GM19328 (cell line): ENCODE measurements at regions not wholly inside any gene's neighbourhood (a gene's known extent, or its start where the extent isn't known, plus 50 kb on each side); places are given as distances from the start of the nearest gene placed in this dataset.

Experiments used
- ATAC-seq: cut with Tn5 transposase; IDR thresholded peaks from one replicate; pipeline ENCODE4 v1.9.1; 2021; ENCODE audit warnings: mild to moderate bottlenecking, moderate library complexity; ENCODE audit not compliant: unreplicated experiment

GRCh38 chr21:32135401-32136363 lies 143.2 kb downstream of the MIS18A start:
- ATAC-seq: peak; percentile 69

- no peak for ATAC-seq
These were observed 144.3 kb downstream of the MIS18A start for GRCh38 chr21:32134441-32135130.

- ATAC-seq: no peak
These were observed 146.0 kb downstream of the MIS18A start for GRCh38 chr21:32132881-32133280.

- no peak for ATAC-seq
These were observed 146.4 kb downstream of the MIS18A start for GRCh38 chr21:32132409-32132808.

GRCh38 chr21:32131960-32132359 lies 146.9 kb downstream of the MIS18A start:
- no peak for ATAC-seq

- ATAC-seq: no peak
These were observed 147.7 kb downstream of the MIS18A start for GRCh38 chr21:32131164-32131563.

GRCh38 chr21:32130031-32130891 lies 148.6 kb downstream of the MIS18A start:
- no peak for ATAC-seq

GRCh38 chr21:32127081-32127480 lies 151.8 kb downstream of the MIS18A start:
- no peak for ATAC-seq

- no peak for ATAC-seq
These were observed 156.8 kb downstream of the MIS18A start for GRCh38 chr21:32122082-32122481.

- ATAC-seq: no peak
These were observed 158.6 kb downstream of the MIS18A start for GRCh38 chr21:32120230-32120629.

- no peak for ATAC-seq
These were observed 159.0 kb downstream of the MIS18A start for GRCh38 chr21:32119811-32120210.

GRCh38 chr21:32119389-32119788 lies 159.5 kb downstream of the MIS18A start:
- ATAC-seq: no peak

GRCh38 chr21:32114419-32115035 lies 164.3 kb downstream of the MIS18A start:
- ATAC-seq: no peak

- no peak for ATAC-seq
These were observed 165.4 kb downstream of the MIS18A start for GRCh38 chr21:32113486-32113885.

GRCh38 chr21:32112195-32112594 lies 166.7 kb downstream of the MIS18A start:
- no peak for ATAC-seq

GRCh38 chr21:32108566-32108965 lies 170.3 kb downstream of the MIS18A start:
- ATAC-seq: no peak

- ATAC-seq: no peak
These were observed 175.5 kb downstream of the MIS18A start for GRCh38 chr21:32103361-32103760.

GRCh38 chr21:32102426-32102825 lies 176.4 kb downstream of the MIS18A start:
- no peak for ATAC-seq

GRCh38 chr21:32101277-32101676 lies 177.6 kb downstream of the MIS18A start:
- no peak for ATAC-seq

GRCh38 chr21:32100423-32100822 lies 178.4 kb downstream of the MIS18A start:
- no peak for ATAC-seq
